ENCODE measurements at regions not wholly inside any gene's neighbourhood (a gene's known extent, or its start where the extent isn't known, plus 50 kb on each side); places are given as distances from the start of the nearest gene placed in this dataset.

DNA sequence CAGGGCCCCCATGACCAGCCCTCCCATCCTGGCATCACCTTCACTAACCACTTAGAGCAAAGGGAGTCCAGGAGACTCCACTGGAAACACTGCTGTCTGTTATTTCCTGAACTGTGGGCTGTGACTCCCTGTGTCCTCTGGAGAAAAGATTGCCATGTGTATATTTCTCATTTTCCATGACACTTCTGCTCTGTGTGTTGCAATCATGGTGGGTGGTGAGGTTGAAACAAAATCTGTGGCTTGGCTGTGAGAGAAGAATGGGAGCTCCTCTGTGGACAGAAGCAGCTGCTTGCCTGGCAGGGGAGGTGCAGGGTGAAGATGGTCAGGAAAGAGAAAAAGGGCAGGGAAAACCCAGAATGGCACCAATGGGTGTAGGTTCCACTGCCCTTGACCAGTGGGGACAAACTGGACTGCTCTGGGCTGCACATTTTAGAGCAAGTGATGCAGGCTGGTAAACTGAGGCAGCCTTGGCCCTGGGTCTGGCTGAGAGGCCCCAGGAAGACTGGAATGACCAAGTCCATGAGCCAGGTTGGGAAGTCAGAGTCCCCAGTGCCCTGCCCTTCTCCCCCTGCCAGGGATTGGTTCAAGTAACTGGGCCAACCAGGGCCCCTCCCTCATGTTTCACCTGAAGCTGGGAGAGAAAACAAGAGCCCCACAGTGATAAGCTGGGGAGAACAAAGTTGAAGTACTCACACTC lies 314.3 kb downstream of the C16orf95 start:
- Histone ChIP-seq H3K4me3 (ENCODE audit: insufficient read length, low read depth) (no peak overlapping the region), H3K36me3 (ENCODE audit: insufficient read depth, insufficient read length, low read length) (no peaks in the 10 kb centered on the region), H3K27me3 (ENCODE audit: insufficient read depth, insufficient read length) (peaks cover 21% of the 10 kb centered on the region), H3K4me1 (ENCODE audit: insufficient read depth, insufficient read length) (peaks cover 6% of the 10 kb centered on the region), H3K9ac (ENCODE audit: insufficient read length, low read depth) (no peak overlapping the region), H3K9me3 (ENCODE audit: insufficient read depth, low read length) (peaks cover 21% of the 10 kb centered on the region)
- no peak for DNase-seq (ENCODE audit: low read depth, low spot score)
- TF ChIP-seq SUZ12 (IDR thresholded peaks at IDR 0.05; ENCODE audit: extremely low read depth, insufficient read depth, insufficient read length) (no peak), ZNF274 (IDR thresholded peaks at IDR 0.05; ENCODE audit: low read depth, low read length) (no peak), YY1 (IDR thresholded peaks at IDR 0.05; ENCODE audit: insufficient read depth, insufficient read length) (no peak)

DNA sequence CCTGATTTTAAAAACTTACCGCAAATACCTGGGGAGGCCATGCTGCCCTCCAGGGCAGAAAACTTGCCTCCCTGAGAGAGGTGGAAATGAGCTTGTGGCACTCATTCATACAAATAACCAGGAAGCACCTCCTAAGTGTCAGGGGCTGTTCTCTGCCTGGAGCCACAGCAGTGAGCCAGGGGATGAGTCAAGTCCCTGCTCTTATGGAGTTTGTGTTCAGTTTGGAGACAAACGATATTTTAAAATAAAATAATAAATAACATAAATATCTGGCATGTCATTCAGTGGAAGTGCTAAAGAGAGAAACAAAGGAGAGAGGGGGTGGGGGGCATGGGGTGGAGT lies 313.8 kb downstream of the C16orf95 start:
- H3K36me3 ChIP-seq (ENCODE audit: insufficient read depth, insufficient read length, low read length): no peaks in the 10 kb centered on the region
- H3K9ac ChIP-seq (ENCODE audit: insufficient read length, low read depth): no peak overlapping the region
- no peak overlapping the region for H3K4me3 ChIP-seq (ENCODE audit: insufficient read length, low read depth)
- peaks cover 5% of the 10 kb centered on the region for H3K4me1 ChIP-seq (ENCODE audit: insufficient read depth, insufficient read length)
- peaks cover 22% of the 10 kb centered on the region for H3K9me3 ChIP-seq (ENCODE audit: insufficient read depth, low read length)
- peaks cover 17% of the 10 kb centered on the region for H3K27me3 ChIP-seq (ENCODE audit: insufficient read depth, insufficient read length)
- no peak for DNase-seq (ENCODE audit: low read depth, low spot score)
- TF ChIP-seq SUZ12 (IDR thresholded peaks at IDR 0.05; ENCODE audit: extremely low read depth, insufficient read depth, insufficient read length): no peak
- TF ChIP-seq ZNF274 (IDR thresholded peaks at IDR 0.05; ENCODE audit: low read depth, low read length): no peak
- TF ChIP-seq YY1 (IDR thresholded peaks at IDR 0.05; ENCODE audit: insufficient read depth, insufficient read length): no peak

DNA sequence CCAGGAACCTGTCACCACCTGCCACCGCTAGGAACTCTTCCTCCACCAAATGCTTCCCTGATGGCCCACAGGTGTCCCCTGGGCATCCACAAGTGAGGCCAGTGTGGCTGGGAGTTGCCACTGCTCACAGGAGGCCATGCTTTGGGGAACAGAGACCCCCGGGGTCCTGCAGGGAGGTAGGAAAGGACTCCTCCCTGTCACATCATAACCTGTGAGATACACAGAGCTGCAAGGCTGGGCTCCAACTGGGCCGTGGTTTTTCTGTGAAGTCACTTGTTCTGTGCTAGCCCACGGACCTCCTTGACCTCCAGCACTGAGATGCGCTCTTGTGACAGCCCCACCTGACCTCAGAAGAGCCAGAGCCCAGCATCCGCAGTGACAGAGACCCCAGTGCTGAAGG lies 311.2 kb downstream of the C16orf95 start:
- no peak for DNase-seq (ENCODE audit: low read depth, low spot score)
- TF ChIP-seq ZNF274 (IDR thresholded peaks at IDR 0.05; ENCODE audit: low read depth, low read length) (no peak), SUZ12 (IDR thresholded peaks at IDR 0.05; ENCODE audit: extremely low read depth, insufficient read depth, insufficient read length) (no peak), YY1 (IDR thresholded peaks at IDR 0.05; ENCODE audit: insufficient read depth, insufficient read length) (no peak)
- Histone ChIP-seq H3K4me3 (ENCODE audit: insufficient read length, low read depth) (no peak overlapping the region), H3K9ac (ENCODE audit: insufficient read length, low read depth) (no peak overlapping the region), H3K36me3 (ENCODE audit: insufficient read depth, insufficient read length, low read length) (no peaks in the 10 kb centered on the region), H3K9me3 (ENCODE audit: insufficient read depth, low read length) (peaks cover 26% of the 10 kb centered on the region), H3K27me3 (ENCODE audit: insufficient read depth, insufficient read length) (peaks cover 12% of the 10 kb centered on the region), H3K4me1 (ENCODE audit: insufficient read depth, insufficient read length) (no peaks in the 10 kb centered on the region)

DNA sequence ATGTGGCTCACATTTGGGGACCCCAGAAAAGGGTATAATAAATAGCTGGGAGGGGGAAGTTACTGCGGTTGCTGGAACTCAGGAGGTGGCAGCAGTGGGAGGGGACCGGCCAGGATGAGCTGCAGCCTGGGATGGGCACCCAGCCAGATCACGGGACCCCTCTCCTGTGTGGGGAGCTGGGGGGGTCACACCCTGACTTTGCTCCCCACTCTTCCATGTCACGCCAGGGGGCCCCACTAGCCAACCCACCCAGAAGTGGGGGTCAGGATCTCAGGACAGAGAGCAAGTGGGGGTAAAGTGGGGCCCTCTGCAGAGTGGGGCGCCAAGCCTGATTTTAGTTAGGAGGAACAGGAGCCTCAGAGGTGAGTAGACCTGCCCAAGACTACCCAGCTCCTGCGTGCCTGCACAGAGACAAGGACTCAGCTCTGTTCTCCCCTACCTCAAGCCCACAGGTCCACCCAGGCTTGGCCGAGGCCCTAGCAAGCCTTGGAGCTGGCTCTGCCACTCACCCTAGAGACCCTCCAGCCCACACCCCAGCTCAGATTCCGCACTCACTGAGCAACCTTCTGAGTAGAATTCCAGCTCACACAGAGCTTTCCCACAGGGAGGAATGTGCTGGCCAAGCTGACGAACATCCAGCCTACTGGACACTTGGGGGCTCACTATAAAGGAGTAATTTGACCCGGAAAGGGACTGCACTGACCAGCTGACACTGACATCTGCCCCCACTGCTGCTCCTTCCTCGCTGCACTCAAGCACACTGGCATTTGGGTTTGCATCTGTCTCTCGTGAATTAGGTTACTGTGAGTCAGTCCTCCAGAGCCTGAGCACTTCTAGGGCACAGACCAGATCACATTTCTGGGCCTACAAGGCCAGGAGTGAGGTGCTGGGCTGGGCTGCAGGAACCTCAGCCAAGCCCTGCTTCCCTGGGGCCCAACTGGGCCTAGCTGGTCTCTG lies 310.1 kb downstream of the C16orf95 start:
- H3K27me3 ChIP-seq (ENCODE audit: insufficient read depth, insufficient read length): peaks cover 12% of the 10 kb centered on the region
- H3K36me3 ChIP-seq (ENCODE audit: insufficient read depth, insufficient read length, low read length): no peaks in the 10 kb centered on the region
- TF ChIP-seq YY1 (IDR thresholded peaks at IDR 0.05; ENCODE audit: insufficient read depth, insufficient read length) (no peak), ZNF274 (IDR thresholded peaks at IDR 0.05; ENCODE audit: low read depth, low read length) (no peak), SUZ12 (IDR thresholded peaks at IDR 0.05; ENCODE audit: extremely low read depth, insufficient read depth, insufficient read length) (no peak)
- no peak overlapping the region for H3K4me3 ChIP-seq (ENCODE audit: insufficient read length, low read depth)
- H3K9ac ChIP-seq (ENCODE audit: insufficient read length, low read depth): no peak overlapping the region
- no peaks in the 10 kb centered on the region for H3K4me1 ChIP-seq (ENCODE audit: insufficient read depth, insufficient read length)
- peaks cover 26% of the 10 kb centered on the region for H3K9me3 ChIP-seq (ENCODE audit: insufficient read depth, low read length)
- no peak for DNase-seq (ENCODE audit: low read depth, low spot score)

DNA sequence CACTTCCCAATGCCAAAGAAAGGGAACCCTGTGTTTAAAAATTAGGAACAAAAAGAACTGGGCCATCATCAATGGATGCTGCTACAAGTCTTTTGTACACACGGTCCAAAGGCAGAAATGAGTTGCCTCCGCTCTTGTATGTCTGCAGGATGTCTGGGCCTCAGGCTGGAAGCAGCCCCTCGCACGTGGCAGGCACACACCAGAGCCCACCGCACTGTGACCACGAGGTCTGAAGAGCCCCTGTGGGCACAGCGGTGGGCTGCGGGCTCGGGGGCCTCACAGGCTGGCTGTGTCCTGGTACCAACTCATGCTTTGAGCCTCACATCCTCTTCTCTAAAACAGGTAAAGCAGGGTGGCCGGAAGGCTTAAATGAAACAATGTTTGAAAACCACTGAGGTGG lies 309.3 kb downstream of the C16orf95 start:
- H3K4me3 ChIP-seq (ENCODE audit: insufficient read length, low read depth): no peak overlapping the region
- TF ChIP-seq SUZ12 (IDR thresholded peaks at IDR 0.05; ENCODE audit: extremely low read depth, insufficient read depth, insufficient read length): no peak
- TF ChIP-seq ZNF274 (IDR thresholded peaks at IDR 0.05; ENCODE audit: low read depth, low read length): no peak
- no peak for TF ChIP-seq YY1 (IDR thresholded peaks at IDR 0.05; ENCODE audit: insufficient read depth, insufficient read length)
- no peak for DNase-seq (ENCODE audit: low read depth, low spot score)
- H3K36me3 ChIP-seq (ENCODE audit: insufficient read depth, insufficient read length, low read length): no peaks in the 10 kb centered on the region
- H3K27me3 ChIP-seq (ENCODE audit: insufficient read depth, insufficient read length): peaks cover 6% of the 10 kb centered on the region
- no peak overlapping the region for H3K9ac ChIP-seq (ENCODE audit: insufficient read length, low read depth)
- no peaks in the 10 kb centered on the region for H3K4me1 ChIP-seq (ENCODE audit: insufficient read depth, insufficient read length)
- H3K9me3 ChIP-seq (ENCODE audit: insufficient read depth, low read length): peaks cover 26% of the 10 kb centered on the region

DNA sequence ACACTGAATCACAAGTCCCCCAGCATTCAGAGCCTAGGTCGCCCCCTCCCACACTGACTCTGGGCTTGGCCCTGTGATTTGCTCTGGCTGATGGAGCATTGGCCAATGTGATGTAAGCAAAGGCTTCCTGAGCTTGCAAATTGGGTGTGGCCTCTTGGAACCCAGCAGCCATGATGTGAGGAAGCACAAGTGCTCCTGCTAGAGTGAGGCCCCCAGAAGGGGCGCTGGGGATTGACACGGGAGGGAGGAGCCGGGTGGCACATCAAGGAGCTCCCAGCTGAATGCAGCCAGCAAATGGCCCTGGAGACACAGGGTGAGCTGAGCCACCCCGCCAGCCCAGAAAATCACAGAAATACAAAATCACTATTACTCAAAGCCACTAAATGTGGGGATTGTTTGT lies 308.5 kb downstream of the C16orf95 start:
- Histone ChIP-seq H3K36me3 (ENCODE audit: insufficient read depth, insufficient read length, low read length) (no peaks in the 10 kb centered on the region), H3K9ac (ENCODE audit: insufficient read length, low read depth) (no peak overlapping the region), H3K27me3 (ENCODE audit: insufficient read depth, insufficient read length) (peaks cover 6% of the 10 kb centered on the region), H3K4me3 (ENCODE audit: insufficient read length, low read depth) (no peak overlapping the region), H3K4me1 (ENCODE audit: insufficient read depth, insufficient read length) (no peaks in the 10 kb centered on the region), H3K9me3 (ENCODE audit: insufficient read depth, low read length) (peaks cover 26% of the 10 kb centered on the region)
- TF ChIP-seq ZNF274 (IDR thresholded peaks at IDR 0.05; ENCODE audit: low read depth, low read length): no peak
- DNase-seq (ENCODE audit: low read depth, low spot score): no peak
